ENCODE measurements at regions not wholly inside any gene's neighbourhood (a gene's known extent, or its start where the extent isn't known, plus 50 kb on each side); places are given as distances from the start of the nearest gene placed in this dataset.

GRCh38 chr20:5401277-5401875 lies 84.6 kb upstream of the PROKR2 start:
- ChIA-PET POLR2A (no interaction called here), CTCF (interaction anchor here (0.6 to 0.7 kb wide), 2 partner anchors 11 to 91 kb away, joined by 3 to 4 read pairs; no protein-coding TSS in a partner anchor)
- H3K9me3 ChIP-seq (ENCODE audit: control insufficient read depth, insufficient read depth, low read length) = no peaks in the 10 kb centered on the region
- no peak overlapping the region for H3K4me3 ChIP-seq (ENCODE audit: low read depth, low read length)
- H3K27ac ChIP-seq (ENCODE audit: low read depth, low read length) = no peak overlapping the region
- TF ChIP-seq CTCF (IDR thresholded peaks at IDR 0.05; ENCODE audit: low read depth, low read length) = no peak
- H3K27me3 ChIP-seq (ENCODE audit: control insufficient read depth, insufficient read depth, low read length) = no peaks in the 10 kb centered on the region
- DNase-seq (ENCODE audit: low read depth, low spot score) = no peak

- Histone ChIP-seq H3K4me3 (ENCODE audit: low read depth, low read length) (no peak overlapping the region), H3K27ac (ENCODE audit: low read depth, low read length) (no peak overlapping the region), H3K27me3 (ENCODE audit: control insufficient read depth, insufficient read depth, low read length) (no peaks in the 10 kb centered on the region), H3K9me3 (ENCODE audit: control insufficient read depth, insufficient read depth, low read length) (no peaks in the 10 kb centered on the region)
- CTCF ChIA-PET = no interaction called here
- no peak for TF ChIP-seq CTCF (IDR thresholded peaks at IDR 0.05; ENCODE audit: low read depth, low read length)
- POLR2A ChIA-PET = no interaction called here
- DNase-seq (ENCODE audit: low read depth, low spot score) = no peak
Measured at GRCh38 chr20:5400164-5400762, 83.5 kb upstream of the PROKR2 start.

GRCh38 chr20:5397393-5397792 lies 80.6 kb upstream of the PROKR2 start:
- no peak for DNase-seq (ENCODE audit: low read depth, low spot score)
- CTCF ChIA-PET = no interaction called here
- no peaks in the 10 kb centered on the region for H3K27me3 ChIP-seq (ENCODE audit: control insufficient read depth, insufficient read depth, low read length)

GRCh38 chr20:5395932-5396727 lies 79.4 kb upstream of the PROKR2 start:
- ChIA-PET POLR2A (no interaction called here), CTCF (no interaction called here)
- TF ChIP-seq CTCF (IDR thresholded peaks at IDR 0.05; ENCODE audit: low read depth, low read length) = no peak
- Histone ChIP-seq H3K4me3 (ENCODE audit: low read depth, low read length) (no peak overlapping the region), H3K9me3 (ENCODE audit: control insufficient read depth, insufficient read depth, low read length) (no peaks in the 10 kb centered on the region), H3K27ac (ENCODE audit: low read depth, low read length) (no peak overlapping the region), H3K27me3 (ENCODE audit: control insufficient read depth, insufficient read depth, low read length) (no peaks in the 10 kb centered on the region)
- no peak for DNase-seq (ENCODE audit: low read depth, low spot score)

More at GRCh38 chr20:5397393-5397792, 80.6 kb upstream of the PROKR2 start:
- POLR2A ChIA-PET = no interaction called here
- Histone ChIP-seq H3K4me3 (ENCODE audit: low read depth, low read length) (no peak overlapping the region), H3K9me3 (ENCODE audit: control insufficient read depth, insufficient read depth, low read length) (no peaks in the 10 kb centered on the region), H3K27ac (ENCODE audit: low read depth, low read length) (no peak overlapping the region)
- TF ChIP-seq CTCF (IDR thresholded peaks at IDR 0.05; ENCODE audit: low read depth, low read length) = no peak
